ENCODE measurements at regions not wholly inside any gene's neighbourhood (a gene's known extent, or its start where the extent isn't known, plus 50 kb on each side); places are given as distances from the start of the nearest gene placed in this dataset.

DNA sequence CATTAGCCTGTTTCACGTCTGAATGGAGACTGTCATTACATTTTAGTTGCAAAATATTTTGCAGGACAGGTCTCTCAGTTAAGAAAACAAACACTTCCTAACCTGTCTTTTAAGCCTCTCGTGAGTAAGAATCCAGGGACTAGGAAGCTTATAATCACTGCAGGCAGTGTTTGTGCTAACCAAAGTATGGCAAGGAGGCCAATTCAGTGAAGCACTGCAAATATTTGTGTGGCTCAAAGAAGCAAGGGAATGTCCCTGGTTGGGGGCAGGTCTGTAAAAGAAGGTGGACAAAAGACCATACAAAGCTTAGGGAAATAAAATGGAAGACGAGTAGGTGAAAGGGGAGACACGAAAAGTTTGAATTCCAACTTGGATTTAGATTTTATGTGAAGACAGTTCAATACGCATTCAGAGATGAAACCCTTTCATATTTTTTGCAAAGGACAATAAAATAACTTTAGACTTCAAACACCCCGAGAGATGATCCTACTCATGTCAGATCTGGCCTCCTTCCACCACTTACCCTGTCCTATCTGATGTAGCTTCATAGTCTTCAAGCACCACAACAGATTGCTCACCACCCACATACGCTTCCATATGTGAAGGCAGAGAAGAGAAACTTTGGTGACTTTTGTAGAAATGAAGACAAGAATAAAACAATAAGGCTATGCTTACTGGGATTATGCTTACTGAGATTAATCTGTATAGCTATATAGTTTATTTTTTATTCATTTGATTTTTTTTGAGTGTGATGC lies 240.9 kb downstream of the TUSC7 start:
- WGBS, 2 donors, result 68 to 72% methylated on average over 7 of the region's 7 CpGs
- no peak for DNase-seq (ENCODE audit: low spot score in 2 of 2)
- TF ChIP-seq POLR2A (IDR thresholded peaks at IDR 0.05), result no peak
- TF ChIP-seq CTCF (IDR thresholded peaks at IDR 0.05), result no peak
- H3K4me3 ChIP-seq (ENCODE audit: low read depth, poor library complexity, severe bottlenecking), result no peak overlapping the region
- intact Hi-C loops (cut with DNase I; ENCODE audit: low total_unique reads), result no loop called here

GRCh38 chr3:116951610-116952009 lies 242.0 kb downstream of the TUSC7 start:
- H3K4me3 ChIP-seq (ENCODE audit: low read depth, poor library complexity, severe bottlenecking), result no peak overlapping the region
- WGBS, 2 donors, result 59 to 68% methylated on average over 3 of the region's 3 CpGs
- intact Hi-C loops (cut with DNase I; ENCODE audit: low total_unique reads), result no loop called here
- DNase-seq (ENCODE audit: low spot score in 2 of 2), result no peak
- no peak for TF ChIP-seq POLR2A (IDR thresholded peaks at IDR 0.05)
- no peak for TF ChIP-seq CTCF (IDR thresholded peaks at IDR 0.05)

DNA sequence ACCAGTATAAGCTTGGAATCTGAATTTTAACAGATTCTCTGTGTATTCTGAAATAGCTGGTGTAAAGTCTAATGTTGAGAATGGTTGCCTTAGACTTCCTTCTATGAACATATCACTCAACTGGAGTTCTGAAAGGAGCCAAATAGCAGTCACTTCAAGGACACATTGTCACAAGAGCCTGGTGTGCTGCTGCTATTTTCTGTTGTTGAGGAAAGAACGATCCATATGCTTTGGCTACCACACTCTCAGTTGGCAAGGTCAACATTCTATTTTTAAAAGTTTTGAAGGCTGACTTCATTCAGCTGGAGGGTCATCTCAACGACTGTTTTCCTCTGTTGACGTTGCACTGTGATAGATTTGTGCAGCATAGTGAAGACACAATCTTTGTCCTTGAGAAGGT lies 248.7 kb downstream of the TUSC7 start:
- H3K4me3 ChIP-seq (ENCODE audit: low read depth, poor library complexity, severe bottlenecking), result no peak overlapping the region
- TF ChIP-seq POLR2A (IDR thresholded peaks at IDR 0.05), result no peak
- DNase-seq (ENCODE audit: low spot score in 2 of 2), result no peak
- intact Hi-C loops (cut with DNase I; ENCODE audit: low total_unique reads), result no loop called here
- WGBS, 2 donors, result 54 to 65% methylated on average over 3 of the region's 3 CpGs

DNA sequence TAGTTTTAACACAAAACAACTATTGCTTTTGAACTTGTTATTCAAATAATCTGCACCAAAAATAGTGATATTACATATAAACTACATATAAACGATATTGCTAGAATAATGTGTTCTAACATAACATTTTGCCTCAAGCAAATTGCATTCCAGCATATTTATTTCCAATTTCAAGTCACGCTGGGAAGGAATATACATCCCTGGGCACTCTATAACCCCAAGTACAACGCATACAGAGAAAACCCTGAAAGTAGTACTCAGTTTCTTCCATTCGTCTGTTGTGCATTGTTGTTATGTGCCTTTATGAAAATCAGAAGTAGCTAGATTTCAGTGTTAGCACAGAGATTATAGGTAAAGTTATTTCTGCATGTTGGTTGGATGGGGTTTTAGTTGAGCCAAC lies 251.5 kb downstream of the TUSC7 start:
- intact Hi-C loops (cut with DNase I; ENCODE audit: low total_unique reads), result no loop called here
- DNase-seq (ENCODE audit: low spot score in 2 of 2), result no peak
- no peak for TF ChIP-seq CTCF (IDR thresholded peaks at IDR 0.05)
- TF ChIP-seq POLR2A (IDR thresholded peaks at IDR 0.05), result no peak
- 53 to 58% methylated on average over 4 of the region's 4 CpGs for WGBS, 2 donors
- H3K4me3 ChIP-seq (ENCODE audit: low read depth, poor library complexity, severe bottlenecking), result no peak overlapping the region

- no peak overlapping the region for H3K4me3 ChIP-seq (ENCODE audit: low read depth, poor library complexity, severe bottlenecking)
- intact Hi-C loops (cut with DNase I; ENCODE audit: low total_unique reads), result no loop called here
- no peak for DNase-seq (ENCODE audit: low spot score in 2 of 2)
- TF ChIP-seq POLR2A (IDR thresholded peaks at IDR 0.05) (no peak), CTCF (IDR thresholded peaks at IDR 0.05) (no peak)
- WGBS, 2 donors, result 64 to 67% methylated on average over 3 of the region's 3 CpGs
Measured at GRCh38 chr3:116963802-116964201, 254.2 kb downstream of the TUSC7 start.

DNA sequence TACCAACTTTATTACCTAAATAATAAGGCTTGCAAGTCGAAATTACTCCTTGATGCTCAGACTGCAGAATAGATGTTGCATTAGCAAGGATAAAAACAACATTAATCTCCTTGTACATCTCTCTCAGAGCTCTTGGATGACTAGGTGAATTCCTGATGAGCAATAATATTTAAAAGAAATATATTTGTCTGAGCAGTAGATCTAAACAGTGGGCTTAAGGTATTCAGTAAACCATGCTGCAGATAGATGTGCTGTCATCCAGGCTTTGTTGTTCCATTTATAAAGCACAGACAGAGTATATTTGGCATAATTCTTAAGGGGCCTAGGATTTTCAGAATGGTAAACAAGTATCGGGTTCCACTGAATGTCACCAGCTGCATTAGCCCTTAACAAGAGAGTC lies 257.1 kb downstream of the TUSC7 start:
- intact Hi-C loops (cut with DNase I; ENCODE audit: low total_unique reads), result no loop called here
- no peak for DNase-seq (ENCODE audit: low spot score in 2 of 2)
- 61 to 68% methylated on average over 2 of the region's 2 CpGs for WGBS, 2 donors
- H3K4me3 ChIP-seq (ENCODE audit: low read depth, poor library complexity, severe bottlenecking), result no peak overlapping the region
- TF ChIP-seq CTCF (IDR thresholded peaks at IDR 0.05) (no peak), POLR2A (IDR thresholded peaks at IDR 0.05) (no peak)

Measured in lower leg skin (tissue), 4 donors.